HUES48 (cell line): ENCODE measurements at regions not wholly inside any gene's neighbourhood (a gene's known extent, or its start where the extent isn't known, plus 50 kb on each side); places are given as distances from the start of the nearest gene placed in this dataset.

Source experiments
- H3K27ac ChIP-seq: one replicate; pipeline ENCODE4 v1.7.0; 2013; ENCODE audit warnings: low read depth, low read length, inconsistent platforms
- H3K27me3 ChIP-seq: 2 replicates; pipeline ENCODE4 v1.6.1; 2013; ENCODE audit warnings: mild to moderate bottlenecking, low read length; ENCODE audit not compliant: control insufficient read depth, insufficient read depth
- H3K36me3 ChIP-seq: 2 replicates; pipeline ENCODE4 v1.6.1; 2013; ENCODE audit warnings: low read length; ENCODE audit not compliant: control insufficient read depth, insufficient read depth
- H3K4me1 ChIP-seq: 2 replicates; pipeline ENCODE4 v1.6.1; 2013; ENCODE audit warnings: mild to moderate bottlenecking, low read length; ENCODE audit not compliant: control insufficient read depth, insufficient read depth
- H3K4me3 ChIP-seq: 2 replicates; pipeline ENCODE4 v1.5.1; 2013; ENCODE audit warnings: mild to moderate bottlenecking, low read depth, low read length
- H3K9ac ChIP-seq: 2 replicates; pipeline ENCODE4 v1.6.1; 2013; ENCODE audit warnings: mild to moderate bottlenecking, low read depth, low read length, moderate library complexity
- H3K9me3 ChIP-seq: 2 replicates; pipeline ENCODE4 v1.6.1; 2013; ENCODE audit warnings: low read length; ENCODE audit not compliant: control insufficient read depth, insufficient read depth

GRCh38 chr18:22544626-22545025 is 126.9 kb upstream of the CTAGE1 start:
- Histone ChIP-seq H3K4me1 (peaks cover 7% of the 10 kb centered on the region), H3K4me3 (no peak overlapping the region), H3K36me3 (no peaks in the 10 kb centered on the region), H3K9me3 (no peaks in the 10 kb centered on the region), H3K27me3 (no peaks in the 10 kb centered on the region), H3K9ac (no peak overlapping the region), H3K27ac (no peak overlapping the region)

DNA sequence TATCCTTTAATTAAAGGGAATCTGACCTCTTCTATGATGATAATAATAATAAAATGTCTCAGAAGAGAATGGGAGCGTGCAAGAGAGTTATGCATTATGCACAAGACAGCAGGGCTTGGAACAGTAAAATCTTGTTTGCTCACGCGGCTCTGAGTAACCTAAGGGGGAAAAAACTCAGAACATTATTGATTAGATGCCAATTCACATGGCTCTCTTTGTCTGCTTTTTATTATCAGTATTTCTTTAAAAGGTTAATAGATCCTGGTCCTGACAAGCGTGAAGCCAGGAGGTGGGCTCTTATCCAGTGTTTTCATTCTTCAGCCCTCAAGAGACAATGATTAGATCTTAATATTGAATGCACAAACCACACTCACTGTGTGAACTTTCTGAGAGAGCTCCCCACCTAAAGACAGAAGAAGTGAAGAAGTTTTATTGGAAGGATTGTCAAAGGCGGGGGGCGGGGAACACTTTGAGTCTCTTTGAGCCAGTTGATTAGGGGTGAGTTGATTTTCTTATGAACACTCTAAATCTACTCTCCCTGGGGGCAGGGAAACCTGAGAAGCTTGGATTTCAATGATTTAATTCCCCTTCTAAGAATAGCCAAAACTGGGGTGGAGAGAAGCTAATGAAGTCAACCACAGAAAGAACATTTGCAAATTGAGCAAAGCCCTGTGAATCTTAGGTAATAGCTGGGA is 127.5 kb upstream of the CTAGE1 start:
- Histone ChIP-seq H3K9me3 (no peaks in the 10 kb centered on the region), H3K27me3 (no peaks in the 10 kb centered on the region), H3K4me3 (no peak overlapping the region), H3K27ac (no peak overlapping the region), H3K4me1 (peaks cover 7% of the 10 kb centered on the region), H3K9ac (no peak overlapping the region), H3K36me3 (no peaks in the 10 kb centered on the region)

- no peaks in the 10 kb centered on the region for H3K27me3 ChIP-seq
- H3K36me3 ChIP-seq = no peaks in the 10 kb centered on the region
- no peaks in the 10 kb centered on the region for H3K9me3 ChIP-seq
- no peak overlapping the region for H3K27ac ChIP-seq
- peaks cover 7% of the 10 kb centered on the region for H3K4me1 ChIP-seq
- H3K9ac ChIP-seq = no peak overlapping the region
- H3K4me3 ChIP-seq = no peak overlapping the region
Measured at GRCh38 chr18:22546905-22547570, 129.3 kb upstream of the CTAGE1 start.

GRCh38 chr18:22547807-22548561 is 130.3 kb upstream of the CTAGE1 start:
- H3K4me3 ChIP-seq = no peak overlapping the region
- no peaks in the 10 kb centered on the region for H3K27me3 ChIP-seq
- peaks cover 7% of the 10 kb centered on the region for H3K4me1 ChIP-seq
- H3K27ac ChIP-seq = no peak overlapping the region
- no peak overlapping the region for H3K9ac ChIP-seq
- H3K36me3 ChIP-seq = no peaks in the 10 kb centered on the region
- no peaks in the 10 kb centered on the region for H3K9me3 ChIP-seq

GRCh38 chr18:22549260-22549937 is 131.7 kb upstream of the CTAGE1 start:
- H3K9me3 ChIP-seq = no peaks in the 10 kb centered on the region
- no peak overlapping the region for H3K4me3 ChIP-seq
- H3K36me3 ChIP-seq = no peaks in the 10 kb centered on the region
- H3K9ac ChIP-seq = no peak overlapping the region
- no peaks in the 10 kb centered on the region for H3K27me3 ChIP-seq
- H3K27ac ChIP-seq = no peak overlapping the region
- peaks cover 7% of the 10 kb centered on the region for H3K4me1 ChIP-seq

DNA sequence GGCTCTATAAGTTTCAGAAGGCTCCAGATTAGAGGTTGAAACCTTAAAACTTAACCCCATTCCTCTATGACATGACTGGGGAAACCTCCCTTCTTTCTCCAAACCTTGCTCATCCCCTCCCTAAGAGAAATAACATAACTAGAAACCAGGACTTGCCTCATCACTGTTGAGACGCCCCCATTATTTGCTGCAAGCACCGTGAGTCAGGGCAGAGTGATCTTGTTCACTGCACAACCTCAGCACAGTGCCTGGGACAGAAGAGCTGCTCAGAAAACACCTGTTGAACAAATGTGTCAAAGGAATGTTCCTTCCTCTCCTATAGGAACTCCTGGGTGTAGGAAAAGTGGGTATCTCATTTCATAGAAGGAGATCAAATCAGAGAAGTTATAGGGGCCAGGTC is 132.7 kb upstream of the CTAGE1 start:
- no peak overlapping the region for H3K9ac ChIP-seq
- H3K27me3 ChIP-seq = no peaks in the 10 kb centered on the region
- peaks cover 7% of the 10 kb centered on the region for H3K4me1 ChIP-seq
- no peaks in the 10 kb centered on the region for H3K36me3 ChIP-seq
- H3K4me3 ChIP-seq = no peak overlapping the region
- H3K27ac ChIP-seq = no peak overlapping the region
- H3K9me3 ChIP-seq = no peaks in the 10 kb centered on the region

- H3K36me3 ChIP-seq = no peaks in the 10 kb centered on the region
- H3K9ac ChIP-seq = no peak overlapping the region
- no peak overlapping the region for H3K4me3 ChIP-seq
- no peaks in the 10 kb centered on the region for H3K27me3 ChIP-seq
- peaks cover 7% of the 10 kb centered on the region for H3K4me1 ChIP-seq
- H3K9me3 ChIP-seq = no peaks in the 10 kb centered on the region
- no peak overlapping the region for H3K27ac ChIP-seq
Measured at GRCh38 chr18:22550861-22551260, 133.1 kb upstream of the CTAGE1 start.

GRCh38 chr18:22551536-22552151 is 133.9 kb upstream of the CTAGE1 start:
- H3K27ac ChIP-seq = no peak overlapping the region
- H3K27me3 ChIP-seq = peaks cover 4% of the 10 kb centered on the region; the same call in 1 of the 2 replicates

DNA sequence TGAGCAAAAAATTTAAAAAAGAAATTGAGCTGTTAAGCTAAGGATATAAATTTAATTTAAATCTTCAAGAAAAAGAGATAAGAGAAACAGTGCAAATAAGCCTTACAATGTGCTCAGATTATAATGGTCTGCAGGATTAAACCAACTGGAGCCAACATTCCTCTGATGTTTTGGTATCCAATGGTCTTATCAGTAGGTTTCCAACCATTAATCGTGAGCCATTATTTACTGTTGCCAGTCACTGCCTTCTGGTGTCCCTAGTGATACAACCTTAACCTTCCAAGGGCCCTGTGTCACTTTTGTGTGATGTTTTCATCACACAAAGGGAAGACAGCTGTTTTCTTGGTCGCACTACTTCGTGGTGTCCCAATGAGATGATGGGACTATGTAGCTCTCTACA is 134.5 kb upstream of the CTAGE1 start:
- H3K4me3 ChIP-seq = no peak overlapping the region
- H3K27ac ChIP-seq = no peak overlapping the region
- no peaks in the 10 kb centered on the region for H3K9me3 ChIP-seq
- peaks cover 16% of the 10 kb centered on the region for H3K4me1 ChIP-seq
- H3K27me3 ChIP-seq = peaks cover 10% of the 10 kb centered on the region
- no peaks in the 10 kb centered on the region for H3K36me3 ChIP-seq
- no peak overlapping the region for H3K9ac ChIP-seq

More at GRCh38 chr18:22551536-22552151, 133.9 kb upstream of the CTAGE1 start:
- Histone ChIP-seq H3K9me3 (no peaks in the 10 kb centered on the region), H3K4me1 (peaks cover 10% of the 10 kb centered on the region), H3K4me3 (no peak overlapping the region), H3K36me3 (no peaks in the 10 kb centered on the region), H3K9ac (no peak overlapping the region)

DNA sequence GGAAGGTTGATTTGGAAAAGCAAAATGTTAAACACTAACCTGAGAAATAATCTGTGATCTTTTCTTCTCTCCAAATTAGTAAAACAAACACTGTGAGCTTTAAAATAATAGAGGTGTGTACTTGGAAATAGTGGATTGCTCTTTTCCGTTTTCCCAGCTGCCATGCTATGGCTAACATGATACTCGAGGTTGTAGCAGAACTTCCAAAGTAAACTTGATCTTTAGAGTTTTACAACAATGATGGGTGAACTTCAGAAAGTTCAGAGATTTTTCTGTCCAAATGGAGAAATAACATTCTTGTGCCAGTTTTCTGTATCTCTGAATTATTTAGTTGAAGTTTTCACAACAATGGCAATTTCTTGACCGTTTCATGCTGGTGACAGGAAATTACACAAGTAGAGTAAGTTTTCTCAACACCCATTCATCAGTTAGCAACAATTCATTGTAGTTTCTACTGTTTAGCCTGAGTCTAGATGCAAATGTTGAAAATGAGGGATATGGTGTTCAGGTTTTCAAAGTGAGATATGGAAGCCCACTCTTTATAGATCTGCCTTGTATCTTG is 135.3 kb upstream of the CTAGE1 start:
- Histone ChIP-seq H3K9me3 (no peaks in the 10 kb centered on the region), H3K4me3 (no peak overlapping the region), H3K27me3 (peaks cover 18% of the 10 kb centered on the region), H3K4me1 (peaks cover 20% of the 10 kb centered on the region), H3K27ac (no peak overlapping the region), H3K9ac (no peak overlapping the region), H3K36me3 (no peaks in the 10 kb centered on the region)
